NCI-H2107 treated with DMSO at 0.1 percent for 48 hours (cell line): ENCODE measurements at regions not wholly inside any gene's neighbourhood (a gene's known extent, or its start where the extent isn't known, plus 50 kb on each side); places are given as distances from the start of the nearest gene placed in this dataset.

Experiments
- DNase-seq: peaks from one replicate; lab custom pipeline; 2025; ENCODE audit not compliant: unreplicated experiment; lab: John Stamatoyannopoulos, UW

GRCh38 chr18:68623342-68623741 is 91.6 kb downstream of the TMX3 start:
- peak; percentile 63 for DNase-seq

DNA sequence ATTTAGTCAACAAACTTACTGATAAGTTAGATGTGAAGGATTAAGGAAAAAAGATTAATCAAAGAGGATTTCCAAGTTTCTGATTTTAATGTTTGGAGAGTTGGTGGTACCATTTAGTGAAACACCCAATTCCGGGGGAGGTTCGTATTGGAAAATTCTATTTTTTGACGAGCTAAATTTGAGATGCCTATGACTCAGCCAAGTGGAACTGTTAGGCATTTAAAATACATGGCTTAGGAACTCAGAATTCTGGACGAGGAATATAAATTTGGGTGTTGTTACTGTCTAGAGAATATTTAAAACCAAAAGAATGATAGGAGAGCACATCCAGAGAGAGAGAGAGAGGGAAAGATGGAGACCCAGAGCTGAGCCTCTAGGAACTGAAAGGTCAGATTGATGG is 103.6 kb downstream of the TMX3 start:
- DNase-seq: no peak

DNA sequence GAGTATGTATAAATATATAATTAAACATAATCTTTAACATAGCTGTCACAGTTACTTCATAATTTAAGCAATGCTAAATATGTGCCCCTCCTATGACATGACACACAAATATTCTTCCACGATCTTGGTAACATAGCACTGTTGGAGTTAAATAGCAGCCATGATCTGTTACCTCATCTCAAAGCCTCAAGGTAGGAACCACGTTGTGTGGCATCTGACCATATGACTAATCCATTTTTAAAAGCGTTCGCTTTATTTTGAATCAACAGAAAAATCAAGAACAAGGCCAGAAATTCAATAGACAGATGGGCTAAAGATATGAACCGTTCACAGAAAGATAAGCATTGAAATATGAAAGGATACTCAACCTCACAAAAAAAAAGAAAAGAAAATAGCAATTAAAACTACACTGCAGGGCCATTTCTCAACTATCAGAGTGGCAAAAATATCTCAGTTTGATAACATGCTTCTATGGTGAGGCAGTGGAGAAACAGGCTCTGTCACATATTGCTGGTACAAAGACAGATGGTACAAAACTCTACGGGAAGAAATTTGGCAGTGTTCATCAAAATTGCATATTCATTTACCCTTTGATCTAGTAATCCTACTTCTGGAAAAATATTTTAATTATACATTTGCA is 105.9 kb downstream of the TMX3 start:
- DNase-seq: no peak

- no peak for DNase-seq
These were observed 107.1 kb downstream of the TMX3 start for GRCh38 chr18:68607852-68608251.

GRCh38 chr18:68604256-68604655 is 110.7 kb downstream of the TMX3 start:
- no peak for DNase-seq

DNA sequence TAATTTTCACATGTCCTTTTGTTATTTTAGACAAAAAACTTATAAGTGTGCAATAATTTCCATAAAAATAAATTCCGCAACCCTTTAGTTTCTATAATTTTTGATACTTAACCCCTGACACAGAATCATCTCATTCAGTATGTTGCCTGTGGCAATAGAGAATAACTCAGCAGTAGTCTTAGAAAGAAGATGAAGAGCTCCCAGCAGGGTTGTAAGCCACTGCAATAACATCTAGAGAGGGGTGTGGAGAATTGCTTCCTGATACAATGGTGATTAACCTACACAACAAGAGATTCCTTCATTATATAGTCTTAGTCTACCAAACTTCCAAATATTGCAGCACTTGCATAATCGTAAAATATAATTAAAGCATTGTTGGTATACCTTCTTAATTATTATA is 118.9 kb downstream of the TMX3 start:
- no peak for DNase-seq

GRCh38 chr18:68588169-68588568 is 126.7 kb downstream of the TMX3 start:
- DNase-seq: no peak

DNA sequence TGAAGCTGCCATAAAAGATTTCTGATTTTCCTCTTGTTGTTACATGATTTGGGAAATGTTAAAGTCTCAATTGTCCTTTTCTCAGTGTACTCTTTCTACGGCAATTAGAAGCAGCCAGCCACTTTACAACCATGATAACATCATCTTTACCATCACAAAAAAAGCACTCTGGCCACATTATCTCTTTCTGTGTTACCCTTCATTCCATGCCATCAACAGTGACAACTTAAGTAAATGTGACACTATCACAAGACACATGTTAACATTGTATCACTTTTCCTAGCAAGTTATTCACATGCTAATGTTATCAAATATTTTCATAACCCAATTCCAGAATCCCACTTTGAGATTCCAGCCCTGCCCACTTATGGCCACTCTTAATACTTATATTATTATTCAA is 131.2 kb downstream of the TMX3 start:
- no peak for DNase-seq

DNA sequence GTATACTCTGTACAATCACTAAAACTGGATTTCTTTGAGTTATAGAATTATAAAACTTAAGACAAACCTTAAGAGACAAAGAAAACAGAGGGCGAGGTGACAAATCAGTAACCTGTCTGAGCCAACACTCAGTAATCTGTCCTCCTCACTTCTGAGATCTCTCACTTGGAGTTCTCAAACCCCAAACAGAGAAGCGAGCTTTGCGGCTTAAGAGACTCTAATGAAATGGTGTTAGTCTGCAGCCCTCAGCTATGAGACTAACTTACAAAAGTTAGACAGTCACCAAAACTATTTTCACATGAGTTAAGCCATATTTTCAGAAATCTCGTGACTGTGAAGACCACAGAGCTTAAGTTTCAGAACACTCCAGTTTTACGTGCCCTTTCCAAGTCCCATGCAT is 140.6 kb downstream of the TMX3 start:
- no peak for DNase-seq

- no peak for DNase-seq
These were observed 145.0 kb downstream of the TMX3 start for GRCh38 chr18:68569936-68570335.

GRCh38 chr18:68568364-68569155 is 146.3 kb downstream of the TMX3 start:
- no peak for DNase-seq

GRCh38 chr18:68566991-68567390 is 147.9 kb downstream of the TMX3 start:
- DNase-seq: no peak

- peak; percentile 51 for DNase-seq
These were observed 149.9 kb downstream of the TMX3 start for GRCh38 chr18:68564961-68565360.

GRCh38 chr18:68564351-68564750 is 150.6 kb downstream of the TMX3 start:
- peak; percentile 39 for DNase-seq

- no peak for DNase-seq
These were observed 154.8 kb downstream of the TMX3 start for GRCh38 chr18:68560128-68560527.

- no peak for DNase-seq
These were observed 157.7 kb downstream of the TMX3 start for GRCh38 chr18:68557183-68557582.

DNA sequence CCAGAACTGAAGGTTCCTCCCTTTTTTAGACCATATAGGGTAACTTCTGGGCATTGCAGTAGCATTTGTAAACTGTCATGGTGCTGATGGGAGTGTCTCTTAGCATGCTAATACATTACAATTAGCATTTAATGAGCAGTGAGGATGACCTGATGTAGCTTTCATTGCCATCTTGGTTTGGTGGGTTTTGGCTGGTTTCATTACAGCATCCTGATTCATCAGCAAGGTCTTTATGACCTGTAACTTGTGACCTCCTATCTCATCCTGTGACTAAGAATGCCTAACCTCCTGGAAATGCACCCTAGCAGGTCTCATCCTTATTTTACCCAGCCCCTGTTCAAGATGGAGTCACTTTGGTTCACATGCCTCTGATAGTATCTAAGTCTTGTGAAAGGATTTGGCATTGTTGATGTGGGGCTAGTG is 159.0 kb downstream of the TMX3 start:
- DNase-seq: no peak

- DNase-seq: no peak
These were observed 165.7 kb downstream of the TMX3 start for GRCh38 chr18:68548904-68549870.

DNA sequence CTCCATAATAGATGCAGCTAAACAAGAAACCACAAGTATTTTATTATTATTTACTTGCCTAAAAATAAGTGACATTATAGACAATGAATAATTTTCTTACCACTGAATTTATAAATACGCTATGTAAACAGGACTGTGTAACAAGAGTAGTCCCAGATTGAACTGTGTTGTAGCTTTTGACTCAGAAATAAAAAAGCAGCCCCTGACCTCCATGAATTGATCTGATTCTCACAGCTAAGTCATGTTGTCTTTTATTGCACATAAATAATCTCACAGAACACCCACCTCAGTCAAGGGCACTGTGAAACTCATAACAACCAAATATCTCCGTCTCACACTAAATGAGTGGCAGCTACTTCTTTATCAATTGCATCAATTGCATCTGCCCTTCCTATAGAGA is 171.6 kb downstream of the TMX3 start:
- no peak for DNase-seq

- no peak for DNase-seq
These were observed 172.1 kb downstream of the TMX3 start for GRCh38 chr18:68542846-68543245.

DNA sequence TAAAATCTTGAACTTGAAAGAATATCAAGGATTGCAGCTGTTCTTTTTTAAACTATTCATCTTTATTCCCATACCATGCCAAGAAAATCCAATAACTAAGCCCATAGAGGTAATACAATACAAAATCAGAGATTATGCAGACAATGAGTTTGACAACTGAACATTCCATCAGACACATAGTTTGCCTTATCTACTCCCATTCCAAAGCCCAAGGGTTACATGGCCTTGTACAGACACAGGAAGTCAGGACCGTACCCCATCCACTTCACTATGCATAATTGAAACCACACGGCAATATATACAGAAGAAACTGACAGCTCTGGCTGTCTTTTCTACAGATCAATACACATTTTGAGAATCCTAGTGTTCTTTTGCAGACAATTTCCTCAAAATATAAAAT is 181.3 kb downstream of the TMX3 start:
- no peak for DNase-seq
